RPMI7951 (cell line): ENCODE measurements at regions not wholly inside any gene's neighbourhood (a gene's known extent, or its start where the extent isn't known, plus 50 kb on each side); places are given as distances from the start of the nearest gene placed in this dataset.

Experiments used
- DNase-seq: peaks from one replicate; pipeline ENCODE4 v3.0.0-alpha.2; 2012; ENCODE audit warnings: low read depth

- DNase-seq = peak; percentile 94
Observed at GRCh38 chr20:50312682-50313521, 122.3 kb downstream of the CEBPB start.

- DNase-seq = no peak
Observed at GRCh38 chr20:50313522-50313820, 122.8 kb downstream of the CEBPB start.

DNA sequence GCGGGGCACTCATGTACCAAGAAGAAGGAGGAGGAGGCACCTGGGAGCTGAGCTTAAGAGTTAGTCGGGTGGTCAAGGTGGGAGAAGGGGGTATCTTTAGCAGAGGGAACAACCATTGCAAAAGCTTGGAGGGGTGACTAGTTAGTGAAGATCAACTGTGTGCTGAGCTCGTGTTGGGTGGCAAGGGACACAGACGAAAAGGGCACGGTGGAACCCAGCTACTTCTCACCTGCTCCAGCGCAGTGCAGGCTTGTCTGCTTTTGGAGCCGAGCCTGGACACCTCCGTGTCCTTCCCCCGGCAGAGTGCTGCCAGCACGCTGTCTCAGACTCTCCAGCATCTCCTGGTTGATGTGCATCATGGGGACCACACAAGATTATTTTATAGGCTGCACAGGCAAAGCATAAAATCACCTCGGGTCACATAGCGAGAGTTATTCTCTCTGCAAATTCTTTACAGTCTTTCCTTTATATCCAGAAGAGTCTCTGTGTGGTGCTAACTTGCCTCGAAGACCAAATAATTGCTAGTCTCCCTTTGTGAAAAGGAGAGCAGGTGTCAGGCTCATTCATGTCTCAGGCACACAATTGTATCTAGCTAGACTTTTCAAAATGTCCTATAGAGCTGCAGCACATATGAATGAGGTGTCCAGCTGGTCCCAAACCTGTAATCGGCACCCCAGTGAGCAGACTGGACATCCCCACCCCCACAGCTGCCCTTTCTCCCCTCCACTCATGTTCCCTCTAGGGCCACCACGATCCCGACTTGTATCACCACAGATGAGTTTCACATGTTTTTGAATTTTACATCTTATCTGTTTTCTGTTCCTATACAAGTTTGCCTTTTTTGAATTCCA, 123.4 kb downstream of the CEBPB start:
- no peak for DNase-seq

DNA sequence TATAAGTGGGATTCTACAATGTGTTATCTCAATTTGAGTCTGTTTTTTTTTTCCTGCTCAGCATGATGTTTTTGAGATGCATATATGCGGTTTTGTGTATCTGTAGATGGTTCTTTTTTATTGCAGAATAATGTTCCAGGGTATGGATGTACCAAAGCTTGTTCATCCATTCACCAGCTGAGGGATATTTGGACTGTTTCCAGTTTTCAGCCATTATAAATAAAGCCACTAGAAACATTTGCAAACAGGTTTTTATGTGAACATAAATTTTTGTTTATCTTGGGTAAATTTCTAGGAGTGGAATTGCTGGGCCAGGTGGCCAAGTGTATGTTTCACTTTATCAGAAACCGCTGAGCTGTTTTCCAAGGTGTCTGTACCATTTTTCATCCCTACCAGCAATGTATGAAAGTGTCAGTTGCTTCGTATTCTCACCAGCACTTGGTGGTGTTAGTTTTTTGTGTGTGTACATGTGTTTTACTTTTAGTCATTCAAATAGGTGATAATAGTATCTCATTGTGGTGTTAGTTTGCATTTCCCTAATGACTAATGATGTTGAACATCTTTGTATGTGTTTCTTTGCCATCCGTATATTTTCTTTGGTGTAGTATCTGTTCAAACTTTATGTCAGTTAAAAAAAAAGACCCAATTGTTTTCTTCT, 124.2 kb downstream of the CEBPB start:
- no peak for DNase-seq

- no peak for DNase-seq
Observed at GRCh38 chr20:50315586-50316551, 125.2 kb downstream of the CEBPB start.

GRCh38 chr20:50317116-50317515, 126.5 kb downstream of the CEBPB start:
- no peak for DNase-seq

DNA sequence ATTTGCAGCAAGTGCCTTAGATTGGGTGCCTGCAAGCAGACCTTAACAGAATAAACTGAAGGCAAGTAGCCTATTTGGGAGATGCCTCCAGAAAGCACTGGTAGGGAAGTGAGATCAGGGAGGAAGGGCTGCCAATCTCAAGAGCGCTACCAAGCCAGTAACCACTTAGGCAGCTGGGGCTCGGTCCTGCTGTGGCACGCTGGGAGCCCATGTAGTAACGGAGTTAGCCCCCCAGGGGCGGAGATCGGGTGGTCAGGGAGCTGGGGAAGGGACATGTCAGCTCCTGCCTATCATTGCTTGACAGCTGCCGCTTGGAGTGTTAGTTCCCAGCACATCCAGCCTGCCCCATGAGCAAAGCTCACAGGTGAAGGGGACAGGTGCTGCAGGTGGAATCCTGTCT, 127.0 kb downstream of the CEBPB start:
- no peak for DNase-seq

GRCh38 chr20:50318710-50319109, 128.1 kb downstream of the CEBPB start:
- DNase-seq = no peak

GRCh38 chr20:50320005-50320900, 129.6 kb downstream of the CEBPB start:
- no peak for DNase-seq

DNA sequence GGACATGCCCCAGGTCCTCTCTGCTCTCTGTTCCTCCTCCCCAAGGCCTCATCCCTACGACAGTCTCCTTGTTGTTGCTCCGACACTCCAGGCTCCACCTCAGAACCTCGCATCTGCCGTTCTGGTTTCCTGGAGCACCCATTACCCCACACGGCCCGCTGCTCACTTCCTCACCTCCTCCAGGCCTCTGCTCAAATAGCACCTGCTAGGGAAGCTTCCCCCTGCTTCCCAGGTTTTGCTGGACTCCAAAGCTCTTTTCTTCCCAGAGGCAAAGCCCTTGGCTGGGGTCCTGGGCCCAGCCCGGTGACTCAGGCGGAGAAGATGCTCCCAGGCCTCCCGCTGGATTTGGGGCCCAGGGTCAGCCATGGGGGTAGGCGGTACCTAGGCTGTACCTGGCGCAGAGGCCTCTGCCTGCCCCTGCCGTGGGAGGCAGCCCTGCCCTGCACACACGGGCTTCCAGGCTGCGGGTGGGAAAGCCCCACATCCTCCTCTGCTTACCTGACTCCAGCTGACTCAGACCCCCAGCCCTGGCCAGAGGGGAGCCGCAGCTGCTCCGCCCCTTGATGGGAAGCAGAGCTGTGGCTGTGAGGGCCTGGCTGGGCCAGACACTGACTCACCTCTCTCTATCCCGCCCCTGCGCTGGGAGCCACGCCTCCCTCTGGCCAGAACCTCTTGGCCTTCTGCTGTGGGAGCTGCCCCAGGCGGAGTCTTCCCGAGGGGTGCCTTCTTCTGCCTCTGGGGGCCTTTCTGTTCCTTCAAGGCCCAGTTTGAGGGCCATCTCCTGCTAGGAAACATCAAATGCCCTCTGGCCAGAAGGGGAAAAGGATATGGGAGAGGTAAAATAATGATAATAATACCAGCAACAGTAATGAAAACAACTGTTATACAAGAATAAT, 130.5 kb downstream of the CEBPB start:
- DNase-seq = peak; percentile 96

GRCh38 chr20:50321797-50322480, 131.3 kb downstream of the CEBPB start:
- peak; percentile 77 for DNase-seq

DNA sequence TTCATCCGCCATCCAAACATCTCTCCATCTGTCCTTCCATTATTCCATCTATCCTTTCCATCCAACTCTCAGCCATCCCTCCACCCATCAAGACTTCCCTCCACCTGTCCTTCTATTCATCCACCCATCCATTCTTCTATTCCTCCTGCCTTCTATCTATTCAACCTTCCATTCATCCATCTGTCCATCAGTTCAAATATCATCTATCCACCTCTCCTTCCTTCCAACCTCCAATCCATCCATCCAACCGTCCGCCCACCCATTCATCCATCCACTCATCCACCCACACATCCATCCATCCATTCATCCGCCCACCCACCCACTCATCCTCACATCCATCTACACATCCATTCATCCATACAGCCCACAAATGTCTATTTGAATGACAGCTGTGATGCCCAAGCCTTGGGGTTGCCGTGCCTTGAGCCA, 132.1 kb downstream of the CEBPB start:
- DNase-seq = no peak

GRCh38 chr20:50323209-50323608, 132.6 kb downstream of the CEBPB start:
- no peak for DNase-seq

- no peak for DNase-seq
Observed at GRCh38 chr20:50323777-50324775, 133.4 kb downstream of the CEBPB start.

- no peak for DNase-seq
Observed at GRCh38 chr20:50325215-50325614, 134.6 kb downstream of the CEBPB start.

- DNase-seq = peak; percentile 44
Observed at GRCh38 chr20:50325651-50326050, 135.0 kb downstream of the CEBPB start.

DNA sequence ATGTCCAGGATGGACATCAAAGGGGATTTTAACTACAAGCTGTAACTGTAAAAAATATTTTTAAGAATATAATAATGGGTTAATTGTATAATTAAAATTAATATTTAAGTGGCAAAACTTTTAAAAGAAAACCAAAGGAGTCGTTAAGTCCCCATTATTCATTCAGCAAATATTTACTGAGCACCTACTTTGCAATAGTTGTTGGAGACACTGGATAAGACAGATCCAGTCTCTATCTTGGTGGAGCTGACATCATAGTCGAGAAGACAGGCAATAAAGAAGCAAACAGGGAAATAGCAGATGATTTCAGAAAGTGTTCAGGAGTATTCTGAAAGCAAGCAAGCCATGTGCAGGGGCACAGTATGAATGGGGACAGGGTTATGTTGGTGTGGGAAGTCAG, 137.0 kb downstream of the CEBPB start:
- no peak for DNase-seq
